Kidney capillary endothelial cell (primary cell): ENCODE measurements at regions not wholly inside any gene's neighbourhood (a gene's known extent, or its start where the extent isn't known, plus 50 kb on each side); places are given as distances from the start of the nearest gene placed in this dataset.

Source experiments
- DNase-seq: peaks from one replicate; pipeline ENCODE4 v3.0.0-alpha.2; 2018; ENCODE audit warnings: low spot score

DNA sequence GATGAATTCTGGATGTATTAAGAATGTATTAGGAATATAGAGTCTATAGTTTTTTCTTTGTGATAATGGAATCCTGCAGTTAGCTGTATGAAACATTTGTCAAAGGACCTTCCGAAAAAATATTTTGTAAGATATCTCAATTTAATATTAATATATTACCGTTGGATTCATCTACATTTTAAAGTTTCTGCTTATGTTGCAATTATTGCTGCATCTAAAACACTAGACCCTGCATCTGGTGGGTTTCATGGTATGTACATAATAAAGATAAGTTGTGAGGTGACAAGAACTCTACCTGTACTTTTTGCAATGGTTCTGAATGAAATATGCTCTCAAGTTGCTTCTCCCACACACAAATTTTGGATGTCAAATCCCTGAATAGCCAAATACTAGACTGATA is 565.9 kb upstream of the FBXO33 start:
- no peak for DNase-seq

DNA sequence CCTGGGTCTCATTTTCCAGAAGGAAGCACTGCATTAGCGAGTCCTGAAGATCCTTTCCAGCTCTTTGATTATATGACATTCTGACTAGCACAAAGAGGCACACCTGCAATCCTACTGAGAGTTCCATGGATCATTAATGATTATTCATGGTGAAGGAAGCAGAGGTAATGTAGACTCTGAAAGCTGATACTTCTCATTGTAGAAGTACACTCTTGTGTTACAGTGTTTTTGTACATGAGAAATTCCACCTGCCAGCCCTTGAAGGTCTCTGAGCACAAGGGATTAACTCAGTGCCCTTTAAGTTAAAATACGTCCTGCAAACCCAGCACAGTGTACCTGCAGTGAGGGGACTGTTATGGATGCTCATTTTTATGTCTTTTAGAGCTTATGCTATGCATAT is 558.8 kb upstream of the FBXO33 start:
- DNase-seq = no peak

DNA sequence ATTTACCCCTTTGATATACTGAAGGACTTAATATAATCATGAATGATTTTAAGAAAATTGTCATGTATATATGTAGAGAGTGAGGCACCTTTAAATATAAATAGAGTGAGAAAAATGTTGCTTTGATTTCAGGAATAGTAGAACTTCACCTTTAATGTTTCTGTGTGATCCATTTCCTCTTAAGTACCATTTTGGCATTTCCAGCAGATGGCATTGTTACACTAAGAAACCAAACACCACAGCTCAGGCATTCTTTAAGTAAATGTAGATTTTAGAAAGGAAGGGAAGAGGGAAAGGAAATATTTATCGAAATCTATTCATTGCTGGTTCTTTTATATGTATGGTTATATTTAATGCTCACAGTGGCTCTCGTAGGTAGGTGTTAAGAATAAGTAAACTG is 556.7 kb upstream of the FBXO33 start:
- peak; percentile 28 for DNase-seq

DNA sequence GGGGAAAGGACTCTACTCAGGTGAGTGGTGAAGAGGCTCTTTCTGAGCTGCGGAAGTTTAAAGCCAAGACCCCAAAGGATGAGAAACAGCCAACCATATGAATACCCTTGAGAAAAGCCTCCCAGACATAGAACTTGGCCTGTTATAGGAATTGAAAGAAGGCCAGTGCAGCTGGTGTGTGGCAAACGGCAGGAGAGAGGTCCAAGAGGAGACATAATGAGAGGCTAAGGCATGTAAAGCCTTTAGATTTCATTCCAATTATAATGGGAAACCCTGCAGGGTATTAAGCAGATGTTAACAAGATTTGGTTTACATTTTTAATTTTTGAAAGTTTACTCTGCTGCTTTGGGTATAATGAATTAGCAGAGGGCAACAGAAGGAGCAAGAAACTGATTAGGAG is 552.1 kb upstream of the FBXO33 start:
- no peak for DNase-seq

DNA sequence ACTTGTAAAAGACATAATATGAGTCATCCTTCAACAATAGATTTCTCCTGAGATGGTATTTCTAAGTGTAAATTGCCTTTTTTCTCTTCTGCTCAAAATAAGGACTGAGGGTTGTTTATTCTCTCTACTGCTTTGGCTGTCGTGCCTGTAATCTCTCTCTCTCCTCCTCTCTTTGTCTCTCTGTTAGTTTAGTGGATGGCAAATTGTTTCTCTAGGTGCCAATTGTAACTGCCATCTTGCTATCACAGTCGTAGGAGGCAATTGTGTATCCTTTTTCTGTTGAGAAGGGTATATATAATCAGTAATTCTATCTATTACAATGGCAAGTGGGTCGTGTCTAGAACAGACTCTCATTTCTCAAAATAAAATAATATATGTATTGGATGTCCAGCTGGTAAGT is 545.0 kb upstream of the FBXO33 start:
- no peak for DNase-seq

DNA sequence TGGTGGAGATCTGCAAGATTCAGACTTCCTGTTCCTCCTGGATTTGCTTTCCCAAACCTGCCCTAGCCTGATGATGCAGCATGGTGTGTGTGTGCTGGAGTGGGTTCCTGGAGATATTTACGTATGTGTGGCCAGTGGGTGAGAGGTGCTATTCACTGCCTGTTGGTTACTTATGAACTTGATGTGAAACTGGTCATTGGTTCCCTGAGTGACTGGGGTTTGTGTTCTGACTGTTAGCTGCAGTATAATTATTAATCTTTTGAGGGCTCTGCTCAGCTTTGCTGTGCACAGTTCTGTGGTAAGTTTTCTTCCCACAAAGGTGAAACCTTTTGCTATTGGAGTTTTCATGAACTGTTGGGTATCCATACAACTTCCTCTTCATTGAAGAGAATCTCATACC is 541.8 kb upstream of the FBXO33 start:
- DNase-seq = no peak

DNA sequence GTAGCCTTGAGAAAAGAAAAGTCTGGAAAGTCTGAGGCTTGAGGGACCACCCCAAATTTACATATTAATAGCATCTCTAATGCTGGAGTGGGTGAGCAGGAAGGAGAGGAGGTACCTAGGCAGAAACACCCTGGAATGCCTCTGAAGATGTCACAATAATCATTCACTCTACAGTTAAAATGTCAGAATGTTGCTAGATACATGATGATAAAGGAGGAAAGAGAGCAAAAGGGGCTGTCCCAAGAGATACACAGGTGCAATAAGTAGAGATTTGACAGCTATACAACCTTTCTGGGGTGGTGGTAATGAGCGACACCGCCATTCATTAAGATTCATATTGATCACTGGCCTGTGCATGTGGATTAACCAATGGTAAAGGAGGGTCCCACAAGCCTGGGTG is 540.5 kb upstream of the FBXO33 start:
- no peak for DNase-seq

DNA sequence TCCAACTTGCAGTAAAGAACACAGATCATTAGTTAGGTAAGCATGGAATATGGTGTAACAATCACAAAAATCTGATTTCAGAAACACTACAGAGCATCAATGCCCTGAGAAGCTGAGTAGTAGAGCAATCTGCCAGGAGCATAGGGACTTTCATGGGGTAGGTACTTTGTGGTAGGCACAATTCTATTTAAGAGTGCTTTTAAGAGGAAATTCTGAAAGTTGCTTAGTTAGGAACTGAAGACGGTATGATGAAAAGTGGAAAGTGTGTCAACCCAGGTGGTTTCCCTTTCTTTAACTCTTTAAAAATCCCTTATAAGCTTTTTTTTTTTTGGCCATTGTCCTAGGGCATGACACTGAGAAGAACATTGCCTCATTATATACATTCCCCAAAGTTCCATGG is 535.7 kb upstream of the FBXO33 start:
- no peak for DNase-seq

DNA sequence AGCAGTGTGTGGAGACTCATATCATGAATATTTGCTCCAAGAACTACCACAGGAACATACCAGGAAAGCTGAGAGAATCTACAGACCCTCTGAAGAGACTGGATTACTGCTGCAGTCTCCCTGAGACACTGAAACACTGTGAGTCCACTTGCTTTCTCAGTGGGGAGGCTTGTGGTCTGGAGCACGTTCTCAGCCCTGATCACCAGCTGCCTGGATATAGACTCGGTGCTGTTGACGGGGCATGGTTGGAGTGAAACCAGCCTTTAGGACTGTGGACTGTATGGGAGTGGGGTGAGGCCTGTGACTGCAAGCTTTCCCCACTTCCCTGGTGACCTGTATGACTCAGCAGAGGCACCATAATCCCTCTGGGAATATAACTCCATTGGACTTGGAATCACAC is 525.8 kb upstream of the FBXO33 start:
- no peak for DNase-seq

DNA sequence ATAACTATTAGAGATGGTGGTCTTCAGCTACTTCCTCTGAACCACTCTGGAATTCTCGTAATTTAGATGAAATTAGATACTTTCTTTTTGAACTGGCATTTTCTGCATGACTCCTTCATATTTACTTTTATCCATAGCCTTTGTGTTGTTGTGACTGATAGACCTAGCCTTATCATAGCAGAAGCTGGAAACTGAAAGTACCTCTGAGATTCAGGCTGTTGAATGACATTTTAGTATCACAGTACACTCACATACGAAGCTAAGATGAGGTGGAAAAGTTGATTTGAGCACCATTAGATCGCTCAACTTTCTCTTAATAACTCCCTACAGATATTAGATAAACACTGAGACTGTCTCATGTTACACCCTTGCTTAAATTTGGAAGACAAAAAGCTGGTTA is 525.1 kb upstream of the FBXO33 start:
- DNase-seq = no peak

DNA sequence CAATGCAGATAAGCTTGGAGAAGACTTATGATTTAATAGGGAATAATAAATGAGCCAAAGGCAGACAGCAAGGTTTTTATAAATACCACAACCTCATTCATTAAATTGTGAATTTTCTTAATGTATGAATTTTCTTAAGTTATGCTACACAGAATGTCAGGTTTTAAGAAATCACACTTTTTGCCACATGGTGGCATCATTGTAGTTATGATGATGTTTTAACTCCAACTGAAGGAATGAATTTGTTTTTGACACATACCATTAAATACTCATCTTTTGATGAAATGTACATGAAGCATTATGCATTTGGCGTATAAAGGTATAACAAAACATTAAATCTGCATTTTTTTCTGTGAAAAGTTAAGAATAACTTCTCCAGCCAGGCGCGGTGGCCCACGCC is 524.1 kb upstream of the FBXO33 start:
- no peak for DNase-seq

DNA sequence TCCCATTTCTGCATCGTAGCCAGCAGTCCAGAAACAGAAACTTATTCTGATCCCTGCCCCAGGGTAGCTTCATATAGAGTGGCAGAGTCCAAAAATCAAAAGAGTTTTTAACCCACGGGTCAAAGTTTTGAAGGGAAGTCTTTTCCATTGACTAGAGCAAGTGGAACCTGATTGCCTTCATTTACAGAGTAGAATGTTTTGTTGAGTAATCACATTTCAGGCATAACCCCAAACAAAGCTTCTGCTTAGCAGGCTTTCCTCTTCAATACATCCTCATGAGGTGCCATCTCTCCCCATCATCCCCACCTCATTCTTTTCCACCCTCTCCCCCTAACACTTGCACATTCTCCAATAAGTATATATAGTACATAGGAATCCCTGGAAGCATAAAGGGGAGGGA is 516.0 kb upstream of the FBXO33 start:
- no peak for DNase-seq

DNA sequence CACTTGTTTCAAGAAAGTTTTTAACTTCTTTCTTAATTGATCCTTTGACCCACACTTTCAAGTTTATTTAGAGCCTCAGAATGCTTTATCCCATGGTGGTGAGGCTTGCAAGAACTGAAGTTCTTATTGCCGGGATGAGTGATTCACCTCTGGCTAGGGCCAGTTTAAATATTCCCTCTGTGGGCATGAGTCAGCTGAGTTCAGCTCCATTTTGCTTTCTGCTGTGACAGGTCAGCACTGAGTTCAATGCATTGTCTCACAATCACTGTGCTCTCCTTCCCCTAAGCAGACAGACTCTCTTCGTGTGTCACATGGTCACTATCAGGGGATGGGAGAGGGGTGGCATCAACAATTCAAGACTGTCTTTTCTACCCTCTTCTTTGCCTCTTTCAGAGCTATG is 514.6 kb upstream of the FBXO33 start:
- no peak for DNase-seq

DNA sequence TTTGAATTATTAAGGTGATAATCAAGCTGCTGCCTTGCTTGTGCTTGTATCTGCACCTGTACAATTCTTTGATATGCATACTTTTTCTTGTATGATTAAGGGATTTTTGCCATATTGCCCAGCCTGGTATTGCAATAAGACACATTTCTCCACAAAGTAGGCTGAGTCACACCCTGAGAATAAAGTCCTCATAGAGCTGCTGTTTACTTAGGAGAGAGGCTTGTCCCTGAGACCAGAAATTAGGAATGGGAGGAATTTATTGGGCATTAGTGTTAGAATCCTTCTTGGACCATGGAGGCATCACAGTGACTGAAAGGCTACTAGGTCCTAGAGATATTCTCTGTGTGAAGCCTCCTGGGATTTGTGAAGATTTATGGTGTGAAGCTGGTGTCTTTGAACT is 506.8 kb upstream of the FBXO33 start:
- no peak for DNase-seq

DNA sequence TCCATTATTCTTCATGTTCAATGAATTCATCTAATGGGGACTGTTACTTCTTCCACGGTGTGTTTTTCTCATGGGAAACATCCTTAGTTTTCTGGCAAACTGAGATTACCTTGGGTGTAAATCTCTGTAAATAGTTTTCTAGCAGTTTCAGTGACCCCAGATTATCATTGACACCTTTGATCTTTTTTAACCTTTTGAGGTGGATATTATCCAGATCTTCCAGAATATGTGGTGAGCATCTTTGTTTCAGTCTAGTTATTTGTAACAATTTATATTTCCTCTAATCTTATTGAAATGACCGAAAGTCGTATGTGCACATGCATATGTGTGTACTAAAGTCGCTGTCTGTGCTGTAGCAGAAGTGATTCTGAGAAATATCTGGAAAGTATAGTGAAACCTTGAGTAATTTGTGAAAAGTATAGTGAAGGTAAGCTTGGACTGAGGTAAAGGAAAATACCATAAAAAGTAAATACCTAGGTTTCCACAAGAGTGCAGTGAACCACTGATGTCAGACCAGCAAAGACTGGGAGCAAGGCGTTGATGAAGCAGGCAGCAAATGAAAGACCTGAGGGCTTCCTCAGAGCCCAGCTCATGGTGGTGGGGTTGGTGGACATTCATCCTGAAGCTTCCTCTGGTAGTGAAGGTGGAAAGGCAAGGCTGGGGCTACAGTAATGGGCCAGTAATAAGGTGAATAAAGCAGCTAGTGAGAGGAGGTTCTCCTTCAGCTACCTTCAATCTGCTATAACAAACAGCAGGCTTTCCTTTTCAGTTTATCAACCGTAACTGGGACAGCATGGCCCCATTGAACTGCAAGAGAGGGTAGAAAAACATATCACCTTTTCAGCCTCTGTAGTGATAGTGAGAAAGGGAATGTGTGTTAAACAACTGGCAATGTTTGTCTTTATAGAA is 480.2 kb upstream of the FBXO33 start:
- no peak for DNase-seq

DNA sequence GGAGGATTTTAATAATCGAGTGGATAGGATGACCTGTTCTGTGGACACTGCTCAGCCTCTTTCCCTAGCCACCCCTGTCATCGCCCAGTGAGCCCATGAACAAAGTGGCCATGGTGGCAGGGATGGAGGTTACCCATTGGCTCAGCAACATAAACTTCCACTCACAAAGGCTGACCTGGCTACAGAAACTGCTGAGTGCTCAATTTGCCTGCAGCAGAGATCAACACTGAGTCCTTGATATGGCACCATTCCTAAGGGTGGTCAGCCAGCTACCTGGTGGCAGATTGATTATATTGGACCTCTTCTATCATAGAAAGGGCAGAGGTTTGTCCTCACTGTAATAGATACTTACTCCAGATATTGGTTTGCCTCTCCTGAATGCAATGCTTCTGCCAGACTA is 465.4 kb upstream of the FBXO33 start:
- DNase-seq = no peak

DNA sequence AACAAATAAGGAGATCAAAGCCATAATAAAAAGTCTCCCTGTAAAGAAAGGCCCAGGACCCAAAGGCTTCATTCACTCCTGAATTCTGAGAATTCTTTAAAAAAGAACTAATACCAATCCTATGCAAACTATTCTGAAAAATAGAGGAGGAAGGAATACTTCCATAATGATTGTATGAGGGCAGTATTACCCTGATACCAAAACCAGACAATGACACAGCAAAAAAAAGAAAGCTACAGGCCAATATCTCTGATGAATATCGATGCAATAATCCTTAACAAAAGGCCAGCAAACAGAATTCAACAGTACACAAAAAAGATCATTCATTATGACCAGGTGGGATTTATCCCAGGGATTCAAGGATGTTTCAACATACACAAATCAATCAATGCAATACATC is 457.8 kb upstream of the FBXO33 start:
- no peak for DNase-seq

DNA sequence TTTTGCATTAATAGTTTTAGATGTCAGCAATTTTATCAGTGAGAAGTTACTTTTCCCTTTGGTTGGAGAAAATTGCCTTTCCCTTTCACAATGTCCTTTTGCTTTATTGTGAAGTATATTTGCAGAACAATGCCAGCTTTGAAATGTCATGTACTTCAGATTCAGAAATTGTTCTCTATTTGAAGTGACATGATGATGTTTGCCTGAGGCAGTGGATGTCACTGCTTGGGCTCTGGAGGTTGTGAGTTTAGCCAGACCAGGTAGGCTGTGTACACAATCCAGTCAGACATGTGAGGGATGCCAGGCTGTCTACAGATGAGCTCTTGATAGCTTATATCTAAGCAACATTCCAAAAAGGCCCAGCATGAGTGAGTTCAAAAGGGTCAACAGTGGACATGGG is 451.9 kb upstream of the FBXO33 start:
- DNase-seq = no peak

DNA sequence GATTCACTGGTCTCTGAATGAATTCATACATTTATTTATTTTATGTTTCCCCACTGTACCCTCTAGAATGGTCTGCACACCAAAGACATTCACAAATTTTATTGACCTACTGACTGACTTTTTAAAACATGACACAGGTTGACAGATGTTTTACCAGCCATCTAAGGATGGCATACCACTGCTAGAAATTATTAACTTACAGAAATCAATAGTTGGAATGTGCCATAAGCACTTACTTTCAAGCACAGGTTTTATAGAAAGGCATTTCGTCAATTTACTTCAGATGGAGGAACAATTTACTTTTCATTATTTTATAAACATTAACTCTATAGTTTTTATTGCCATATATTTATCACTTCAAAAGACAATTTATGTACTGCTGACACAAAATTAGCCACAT is 448.7 kb upstream of the FBXO33 start:
- no peak for DNase-seq

DNA sequence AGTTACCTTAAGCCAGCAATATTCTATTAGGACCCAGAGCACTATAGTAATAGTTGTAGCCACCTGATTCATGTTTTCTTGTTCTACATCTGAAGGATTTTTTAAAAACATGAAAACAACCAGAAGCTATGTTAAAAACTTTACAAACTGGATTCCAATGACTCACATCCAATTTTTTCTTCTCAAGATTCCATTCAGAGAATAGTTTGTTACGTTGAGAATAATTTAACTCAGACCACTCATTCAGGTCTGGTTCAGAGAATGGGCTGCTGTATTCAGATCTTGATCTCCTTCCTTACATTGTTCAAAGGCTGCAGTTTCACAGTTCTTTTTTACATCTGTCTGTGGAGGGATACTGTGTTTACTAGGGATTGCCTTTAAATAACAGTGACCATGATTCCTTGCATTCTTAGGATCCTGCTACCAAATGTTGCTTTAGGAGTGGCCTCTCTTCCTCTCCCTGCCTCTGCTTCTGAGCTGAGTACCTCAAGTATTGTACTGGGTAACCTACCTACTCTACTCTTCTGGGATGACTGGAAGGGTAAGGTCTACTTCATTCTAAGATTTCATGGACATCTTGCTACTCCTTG is 448.0 kb upstream of the FBXO33 start:
- no peak for DNase-seq

DNA sequence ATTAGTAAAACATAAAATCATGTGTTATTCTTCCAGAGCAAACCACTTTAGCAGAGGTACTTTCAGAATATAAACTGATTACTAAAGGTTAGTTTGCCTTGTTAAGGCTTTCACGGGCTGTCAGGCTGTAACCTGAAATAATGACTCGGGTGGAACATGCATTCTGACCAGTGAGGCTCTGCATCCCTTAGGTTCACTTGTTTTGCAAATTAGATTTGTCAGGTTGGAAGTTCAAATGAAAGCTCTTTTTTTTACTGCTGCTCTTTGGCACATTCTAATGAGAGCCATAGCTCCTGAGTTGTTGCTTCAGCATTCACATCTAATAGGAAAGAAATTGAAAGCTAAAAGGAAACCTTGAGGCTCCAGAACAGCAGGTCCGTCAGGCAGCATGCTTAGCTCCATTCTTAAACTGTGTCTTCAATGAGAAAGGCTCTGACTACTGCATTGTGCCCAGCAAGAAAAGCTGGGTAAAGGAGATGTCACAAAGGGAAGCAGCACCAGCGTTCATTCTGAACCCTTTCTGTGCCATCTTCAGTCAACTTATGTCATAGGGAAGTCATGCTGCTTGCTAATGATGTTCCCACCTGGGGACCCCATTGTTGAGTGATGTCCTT is 445.5 kb upstream of the FBXO33 start:
- DNase-seq = no peak

DNA sequence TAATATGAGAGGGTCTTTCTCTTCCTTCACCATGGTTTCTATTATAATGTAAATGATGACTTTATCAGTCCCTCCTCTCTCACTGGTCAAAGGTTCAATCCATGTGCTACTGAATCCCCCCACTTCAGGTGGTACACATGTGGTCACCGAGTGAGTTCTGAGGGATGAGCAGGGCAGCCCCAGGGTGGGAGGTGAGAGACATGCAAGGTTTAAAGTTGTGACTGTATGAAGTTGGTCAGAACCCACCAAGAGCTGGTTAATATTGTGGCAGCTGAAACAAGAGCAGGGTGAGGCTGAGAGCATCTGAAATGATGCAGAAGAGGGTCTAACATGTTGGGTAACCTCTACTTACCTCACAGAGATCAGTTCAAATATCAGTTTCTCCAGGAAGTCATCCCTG is 444.7 kb upstream of the FBXO33 start:
- no peak for DNase-seq

DNA sequence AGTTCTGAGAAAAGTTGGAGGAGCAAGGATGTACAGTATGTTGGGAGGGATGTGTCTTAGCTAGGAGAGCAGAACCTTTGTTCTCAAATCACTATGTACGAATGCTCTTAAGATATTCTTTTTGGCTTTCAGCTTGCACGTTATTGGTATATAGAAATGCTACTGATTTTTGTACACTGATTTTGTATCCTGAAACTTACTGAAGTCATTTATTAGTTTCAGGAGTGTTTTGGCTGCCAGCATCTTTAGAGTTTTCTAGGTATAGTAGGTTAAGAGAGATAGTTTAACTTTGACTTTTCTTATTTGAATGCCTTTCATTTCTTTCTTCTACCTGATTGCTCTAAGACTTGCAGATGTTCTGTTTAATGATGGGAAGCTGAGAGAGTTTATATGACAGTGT is 442.8 kb upstream of the FBXO33 start:
- no peak for DNase-seq

DNA sequence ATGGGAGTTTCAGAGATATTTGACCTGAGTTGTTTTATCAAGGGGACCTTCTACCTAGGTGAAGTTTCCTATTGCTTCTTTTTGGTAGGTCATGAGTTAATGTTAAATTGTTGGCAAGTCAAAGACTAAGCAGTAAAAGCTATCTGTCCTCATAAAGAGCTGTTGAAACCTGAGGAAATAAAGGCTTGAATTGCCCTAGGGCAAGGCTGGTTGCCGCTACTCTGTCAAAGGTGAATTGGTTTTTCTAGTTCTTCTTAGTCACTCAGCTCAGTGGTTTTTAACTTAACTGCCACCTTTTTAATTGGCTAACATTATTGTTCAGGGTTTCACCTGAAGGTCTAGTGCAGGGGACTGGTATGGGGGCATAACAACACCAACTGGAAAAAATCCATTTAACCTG is 441.6 kb upstream of the FBXO33 start:
- DNase-seq = no peak
